T-cell (primary cell): ENCODE measurements at regions not wholly inside any gene's neighbourhood (a gene's known extent, or its start where the extent isn't known, plus 50 kb on each side); places are given as distances from the start of the nearest gene placed in this dataset.
A peak's percentile ranks its signal among the peaks of the same experiment; 100 is the strongest.

Source experiments
- ATAC-seq, 4 experiments: fragments of 200-7000 bp in 3 of 4; fragments of 150-1000 bp in 1 of 4; cut with Tn5 transposase; replicated peaks in 1 of 4; 1 replicate in 3 of 4; 2 replicates in 1 of 4; pipeline ENCODE4 v1.10.0; 2021; ENCODE audit warnings: moderate library complexity in 3 of 4, mild to moderate bottlenecking in 2 of 4, moderate number of reproducible peaks in 1 of 4
- CTCF ChIA-PET, 2 donors: fragments of 300-600 bp; sonication (Branson Sonifier 250); formaldehyde crosslinking; loops; one replicate each; lab custom pipeline; 2022; ENCODE audit warnings: antibody characterized with exemption in 2 of 2; lab: Charles Lee
- POLR2A ChIA-PET, 2 donors: fragments of 300-600 bp; sonication (Branson Sonifier 250); formaldehyde crosslinking; loops; one replicate each; lab custom pipeline; 2022; ENCODE audit warnings: antibody characterized with exemption in 2 of 2; lab: Charles Lee
- DNase-seq, 35 experiments: peaks; one replicate each; pipeline versions ENCODE4 v3.0.0 to v3.0.0-alpha.2; 2013 to 2023
- H3K27ac ChIP-seq: one replicate; pipeline ENCODE4 v1.5.1; 2013; ENCODE audit warnings: low read length
- H3K27me3 ChIP-seq, 2 experiments: replicated peaks in 1 of 2; 1 replicate in 1 of 2; 2 replicates in 1 of 2; pipeline versions ENCODE4 v1.6.1 to v1.7.0; 2013; ENCODE audit warnings: low read length in 1 of 2, mixed read lengths in 1 of 2; ENCODE audit not compliant: control insufficient read depth in 2 of 2, insufficient read depth in 2 of 2; ENCODE audit errors: extremely low read depth in 1 of 2
- H3K36me3 ChIP-seq, 2 donors: 1 replicate in 1 of 2; 2 replicates in 1 of 2; pipeline versions ENCODE4 v1.6.1 to v1.7.0; 2013; ENCODE audit warnings: low read length in 1 of 2; ENCODE audit not compliant: control insufficient read depth in 2 of 2, insufficient read depth in 1 of 2; ENCODE audit errors: extremely low read depth in 1 of 2
- H3K4me1 ChIP-seq, 2 experiments: 1 replicate in 1 of 2; 2 replicates in 1 of 2; pipeline versions ENCODE4 v1.6.1 to v1.7.0; 2013; ENCODE audit warnings: low read length in 2 of 2, mixed read lengths in 1 of 2; ENCODE audit not compliant: insufficient read depth in 2 of 2, control insufficient read depth in 1 of 2; ENCODE audit errors: extremely low read depth in 1 of 2
- H3K4me3 ChIP-seq, 2 donors: 1 replicate in 1 of 2; 2 replicates in 1 of 2; pipeline versions ENCODE4 v1.5.1 to v1.7.0; 2013; ENCODE audit warnings: mild to moderate bottlenecking in 2 of 2, low read length in 1 of 2, moderate library complexity in 1 of 2; ENCODE audit not compliant: control insufficient read depth in 1 of 2; ENCODE audit errors: extremely low read depth in 1 of 2
- H3K9me3 ChIP-seq: 2 replicates; pipeline ENCODE4 v1.7.0; 2013
- H3K27ac Mint-ChIP-seq, 2 donors: one replicate each; pipeline ENCODE4 v1.8.0; 2020 to 2021; ENCODE audit warnings: mild to moderate bottlenecking in 2 of 2, mixed read lengths in 2 of 2
- H3K27me3 Mint-ChIP-seq, 2 donors: one replicate each; pipeline ENCODE4 v1.8.0; 2021 to 2022; ENCODE audit warnings: mixed read lengths in 2 of 2
- H3K36me3 Mint-ChIP-seq: one replicate; pipeline ENCODE4 v1.8.0; 2021; ENCODE audit warnings: mixed read lengths
- H3K4me1 Mint-ChIP-seq, 3 donors: one replicate each; pipeline ENCODE4 v1.8.0; 2020 to 2022; ENCODE audit warnings: mixed read lengths in 3 of 3, mild to moderate bottlenecking in 1 of 3
- H3K4me3 Mint-ChIP-seq, 3 donors: one replicate each; pipeline ENCODE4 v1.8.0; 2020 to 2022; ENCODE audit warnings: mild to moderate bottlenecking in 3 of 3, mixed read lengths in 3 of 3, moderate library complexity in 3 of 3
- H3K9me3 Mint-ChIP-seq, 3 donors: one replicate each; pipeline ENCODE4 v1.8.0; 2020 to 2022; ENCODE audit warnings: mixed read lengths in 3 of 3
- WGBS: methylation state at CpG from one replicate; pipeline ENCODE4 v1.1.5; 2013; ENCODE audit warnings: missing lambda C conversion rate; ENCODE audit not compliant: insufficient coverage; 5-methylcytosine and 5-hydroxymethylcytosine counted together

GRCh38 chr15:66847565-66847991 lies 145.5 kb downstream of the SMAD6 start:
- DNase-seq (peak in 1 of 35 experiments; percentile 7), ATAC-seq (no peak)
- 60% methylated on average over 1 of the region's 1 CpG for WGBS
- Histone ChIP-seq H3K27ac (no peak overlapping the region), H3K4me3 (no peak overlapping the region), H3K4me1 (peaks cover 0 to 13% of the 10 kb centered on the region in 2 experiments), H3K36me3 (no peaks in the 10 kb centered on the region), H3K9me3 (no peaks in the 10 kb centered on the region), H3K27me3 (peaks cover 0 to 69% of the 10 kb centered on the region in 2 experiments)
- Mint-ChIP-seq H3K4me1 (peaks cover 10 to 13% (median 11%) of the 10 kb centered on the region in 3 donors), H3K27me3 (peaks cover 31 to 46% of the 10 kb centered on the region in 2 donors), H3K4me3 (no peak overlapping the region), H3K27ac (no peak overlapping the region), H3K36me3 (no peaks in the 10 kb centered on the region), H3K9me3 (no peaks in the 10 kb centered on the region)
- ChIA-PET POLR2A (no interaction called here), CTCF (interaction anchor here in 1 of 2 donors (0.7 kb wide), 1 partner anchor 1546 kb away, joined by 5 read pairs; no protein-coding TSS in a partner anchor)

DNA sequence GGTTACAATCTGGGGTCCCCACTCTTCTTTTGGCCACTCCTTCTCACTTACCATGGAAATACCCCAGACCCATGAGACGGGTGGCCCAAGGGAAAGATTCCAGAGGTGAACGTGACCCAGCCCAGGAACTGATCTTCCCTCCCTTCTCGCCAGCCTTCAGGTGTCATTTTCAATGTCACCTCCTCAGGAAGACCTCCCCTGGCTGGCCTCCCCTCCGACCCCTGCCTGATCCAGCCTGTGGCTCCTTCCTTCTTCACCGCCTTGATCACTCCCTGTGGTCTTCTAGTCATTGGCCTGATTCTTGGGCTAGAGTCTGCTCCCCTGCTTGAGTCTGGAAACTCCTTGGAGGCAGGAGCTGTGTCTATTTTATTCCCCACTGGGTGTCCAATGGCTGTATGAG lies 146.1 kb downstream of the SMAD6 start:
- H3K27me3 Mint-ChIP-seq, result peaks cover 28 to 45% of the 10 kb centered on the region in 2 donors
- no peak overlapping the region for H3K4me3 Mint-ChIP-seq
- no peaks in the 10 kb centered on the region for H3K9me3 ChIP-seq
- H3K36me3 ChIP-seq, result no peaks in the 10 kb centered on the region
- H3K4me1 Mint-ChIP-seq, result peaks cover 7 to 10% (median 8%) of the 10 kb centered on the region in 3 donors
- no peak overlapping the region for H3K27ac Mint-ChIP-seq
- 69% methylated on average over 3 of the region's 5 CpGs for WGBS
- no peaks in the 10 kb centered on the region for H3K36me3 Mint-ChIP-seq
- ChIA-PET CTCF (no interaction called here), POLR2A (no interaction called here)
- H3K9me3 Mint-ChIP-seq, result no peaks in the 10 kb centered on the region
- peaks cover 0 to 67% of the 10 kb centered on the region in 2 experiments for H3K27me3 ChIP-seq
- no peak for ATAC-seq
- no peak overlapping the region for H3K27ac ChIP-seq
- H3K4me1 ChIP-seq, result peaks cover 0 to 10% of the 10 kb centered on the region in 2 experiments
- H3K4me3 ChIP-seq, result no peak overlapping the region
- peak in 2 of 35 experiments; percentile 2 to 11 for DNase-seq

GRCh38 chr15:66848686-66849392 lies 146.8 kb downstream of the SMAD6 start:
- Histone ChIP-seq H3K27ac (no peak overlapping the region), H3K9me3 (no peaks in the 10 kb centered on the region), H3K27me3 (peaks cover 0 to 66% of the 10 kb centered on the region in 2 experiments), H3K4me3 (no peak overlapping the region), H3K36me3 (no peaks in the 10 kb centered on the region), H3K4me1 (peaks cover 0 to 10% of the 10 kb centered on the region in 2 experiments)
- Mint-ChIP-seq H3K4me3 (no peak overlapping the region), H3K9me3 (no peaks in the 10 kb centered on the region), H3K4me1 (peaks cover 7% of the 10 kb centered on the region in 3 donors), H3K36me3 (no peaks in the 10 kb centered on the region), H3K27ac (no peak overlapping the region), H3K27me3 (peaks cover 21 to 41% of the 10 kb centered on the region in 2 donors)
- ATAC-seq (no peak), DNase-seq (peak in 2 of 35 experiments; percentile 3 to 19)
- ChIA-PET CTCF (no interaction called here), POLR2A (no interaction called here)
- WGBS, result 59% methylated on average over 6 of the region's 9 CpGs

DNA sequence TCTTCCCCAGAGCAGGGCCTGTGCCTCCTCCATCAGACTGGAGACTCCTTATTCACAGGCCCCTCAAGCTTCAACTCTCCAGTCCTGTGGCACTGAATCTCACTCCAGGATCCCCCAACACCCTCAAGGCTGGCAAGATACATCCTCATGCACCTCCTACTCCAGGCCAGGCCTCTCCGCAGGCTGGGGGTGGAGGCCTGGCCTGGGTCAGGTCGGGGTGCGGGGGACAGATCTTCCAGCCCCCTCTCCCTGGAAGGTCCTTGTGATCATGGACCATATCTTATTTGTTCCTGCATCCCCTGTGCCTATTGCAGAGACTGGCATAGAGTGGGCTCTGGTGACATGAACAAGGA lies 147.3 kb downstream of the SMAD6 start:
- Mint-ChIP-seq H3K4me1 (peaks cover 7% of the 10 kb centered on the region in 3 donors), H3K36me3 (no peaks in the 10 kb centered on the region), H3K9me3 (no peaks in the 10 kb centered on the region), H3K4me3 (no peak overlapping the region), H3K27ac (no peak overlapping the region), H3K27me3 (peaks cover 20 to 40% of the 10 kb centered on the region in 2 donors)
- peaks cover 0 to 66% of the 10 kb centered on the region in 2 experiments for H3K27me3 ChIP-seq
- no peaks in the 10 kb centered on the region for H3K9me3 ChIP-seq
- CTCF ChIA-PET, result no interaction called here
- no peaks in the 10 kb centered on the region for H3K36me3 ChIP-seq
- H3K27ac ChIP-seq, result no peak overlapping the region
- 94% methylated on average over 3 of the region's 3 CpGs for WGBS
- POLR2A ChIA-PET, result no interaction called here
- peaks cover 0 to 10% of the 10 kb centered on the region in 2 experiments for H3K4me1 ChIP-seq
- DNase-seq (peak in 1 of 35 experiments; percentile 11), ATAC-seq (no peak)
- no peak overlapping the region for H3K4me3 ChIP-seq

DNA sequence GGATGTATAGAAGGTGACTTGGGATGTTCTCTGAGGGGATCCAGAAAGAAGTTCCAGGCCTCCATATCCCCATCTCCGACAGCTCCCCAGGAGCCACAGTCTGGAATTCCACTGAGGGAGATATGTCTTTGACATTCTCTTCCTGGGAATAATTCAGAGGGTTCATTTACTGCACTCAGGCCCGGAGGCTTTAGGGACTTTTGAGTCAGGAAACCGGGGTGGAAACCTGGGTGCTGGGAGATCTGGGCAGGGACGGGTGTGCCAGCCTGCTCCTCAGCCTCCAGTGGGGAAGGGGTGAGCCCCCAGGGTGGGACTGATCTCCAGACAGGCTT lies 147.7 kb downstream of the SMAD6 start:
- Histone ChIP-seq H3K9me3 (no peaks in the 10 kb centered on the region), H3K36me3 (no peaks in the 10 kb centered on the region), H3K4me1 (peaks cover 0 to 10% of the 10 kb centered on the region in 2 experiments), H3K27ac (no peak overlapping the region), H3K4me3 (no peak overlapping the region), H3K27me3 (peaks cover 0 to 66% of the 10 kb centered on the region in 2 experiments)
- Mint-ChIP-seq H3K4me3 (no peak overlapping the region), H3K4me1 (peaks cover 7% of the 10 kb centered on the region in 3 donors), H3K27ac (no peak overlapping the region), H3K36me3 (no peaks in the 10 kb centered on the region), H3K27me3 (peaks cover 17 to 38% of the 10 kb centered on the region in 2 donors), H3K9me3 (no peaks in the 10 kb centered on the region)
- CTCF ChIA-PET, result no interaction called here
- no peak for ATAC-seq
- 83% methylated on average over 3 of the region's 4 CpGs for WGBS
- POLR2A ChIA-PET, result no interaction called here
- DNase-seq, result peak in 1 of 35 experiments; percentile 19

GRCh38 chr15:66850078-66850991 lies 148.3 kb downstream of the SMAD6 start:
- DNase-seq, result peak in 1 of 35 experiments; percentile 19
- Mint-ChIP-seq H3K9me3 (no peaks in the 10 kb centered on the region), H3K27ac (no peak overlapping the region), H3K4me1 (peaks cover 7% of the 10 kb centered on the region in 3 donors), H3K4me3 (peak overlapping the region in 1 of 3 donors; percentile 51), H3K36me3 (no peaks in the 10 kb centered on the region), H3K27me3 (peaks cover 10 to 32% of the 10 kb centered on the region in 2 donors)
- POLR2A ChIA-PET, result interaction anchor here (0.5 to 0.6 kb wide), 2 partner anchors 8 to 94 kb away, joined by 3 to 7 read pairs; no protein-coding TSS in a partner anchor
- Histone ChIP-seq H3K27ac (no peak overlapping the region), H3K4me1 (peaks cover 0 to 10% of the 10 kb centered on the region in 2 experiments), H3K4me3 (no peak overlapping the region), H3K27me3 (peaks cover 0 to 60% of the 10 kb centered on the region in 2 experiments), H3K36me3 (no peaks in the 10 kb centered on the region), H3K9me3 (no peaks in the 10 kb centered on the region)
- no peak for ATAC-seq
- 94% methylated on average over 21 of the region's 25 CpGs for WGBS
- CTCF ChIA-PET, result interaction anchor here (0.5 to 1.1 kb wide), 4 partner anchors 11 to 659 kb away, joined by 3 to 4 read pairs (median 4); no protein-coding TSS in a partner anchor
